Caco-2 (cell line): ENCODE measurements at regions not wholly inside any gene's neighbourhood (a gene's known extent, or its start where the extent isn't known, plus 50 kb on each side); places are given as distances from the start of the nearest gene placed in this dataset.

ENCODE experiments used
- BruUV-seq: library from RNA; stranded (reverse); fragments of 400-500 nt; replicated peaks from 2 replicates; lab custom pipeline; 2021; lab: Mats Ljungman, UMichigan
- CTCF ChIA-PET: fragments of 300-600 bp; sonication (Branson Sonifier 250); formaldehyde crosslinking; loops from one replicate; lab custom pipeline; 2022; ENCODE audit warnings: antibody characterized with exemption; lab: Charles Lee
- POLR2A ChIA-PET: fragments of 300-600 bp; sonication (Branson Sonifier 250); formaldehyde crosslinking; loops from one replicate; lab custom pipeline; 2022; ENCODE audit warnings: antibody characterized with exemption; lab: Charles Lee
- DNase-seq, 2 experiments: peaks; one replicate each; pipeline versions ENCODE4 v3.0.0 to v3.0.0-alpha.2; 2020 to 2022
- H3K27me3 ChIP-seq: replicated peaks from 2 replicates; pipeline ENCODE4 v1.6.0; 2011; ENCODE audit warnings: low read length; ENCODE audit not compliant: control insufficient read depth, insufficient read depth
- H3K36me3 ChIP-seq: 2 replicates; pipeline ENCODE4 v1.5.1; 2011; ENCODE audit warnings: low read length; ENCODE audit not compliant: control insufficient read depth, insufficient read depth
- H3K4me1 ChIP-seq: fragments of 250-450 bp; sonication (Bioruptor Pico); 2 replicates; pipeline ENCODE4 v1.5.1; 2020; ENCODE audit warnings: mild to moderate bottlenecking
- H3K4me3 ChIP-seq: 2 replicates; pipeline ENCODE4 v1.5.1; 2011; ENCODE audit warnings: low read depth, mild to moderate bottlenecking, control low read depth, low read length
- H3K9me3 ChIP-seq: fragments of 250-450 bp; sonication (Bioruptor Pico); 2 replicates; pipeline ENCODE4 v1.5.1; 2020; ENCODE audit warnings: mild to moderate bottlenecking, moderate library complexity
- H3K27ac Mint-ChIP-seq: one replicate; pipeline ENCODE4 v1.8.0; 2022; ENCODE audit warnings: mixed read lengths; ENCODE audit not compliant: unreplicated experiment
- H3K27me3 Mint-ChIP-seq: one replicate; pipeline ENCODE4 v1.8.0; 2022; ENCODE audit warnings: mixed read lengths; ENCODE audit not compliant: insufficient read depth, unreplicated experiment
- H3K36me3 Mint-ChIP-seq: one replicate; pipeline ENCODE4 v1.8.0; 2022; ENCODE audit warnings: mild to moderate bottlenecking, mixed read lengths; ENCODE audit not compliant: insufficient read depth, unreplicated experiment
- H3K4me1 Mint-ChIP-seq: one replicate; pipeline ENCODE4 v1.8.0; 2022; ENCODE audit warnings: low read depth, mixed read lengths; ENCODE audit not compliant: unreplicated experiment
- H3K4me3 Mint-ChIP-seq: one replicate; pipeline ENCODE4 v1.8.0; 2022; ENCODE audit warnings: mild to moderate bottlenecking, moderate library complexity, mixed read lengths; ENCODE audit not compliant: unreplicated experiment
- H3K9me3 Mint-ChIP-seq: one replicate; pipeline ENCODE4 v1.8.0; 2022; ENCODE audit warnings: mixed read lengths; ENCODE audit not compliant: unreplicated experiment
- CTCF ChIP-seq, 2 experiments: fragments of 200-600 bp in 1 of 2; IDR thresholded peaks; 1 replicate in 1 of 2; 2 replicates in 1 of 2; pipeline versions ENCODE4 v1.5.1 to v1.8.0; 2011 to 2022; ENCODE audit warnings: antibody characterized with exemption in 1 of 2, control low read depth in 1 of 2, inconsistent platforms in 1 of 2, low read depth in 1 of 2, low read length in 1 of 2, mild to moderate bottlenecking in 1 of 2, moderate library complexity in 1 of 2; ENCODE audit not compliant: insufficient read depth in 1 of 2, severe bottlenecking in 1 of 2, unreplicated experiment in 1 of 2
- intact Hi-C: fragments of 100-400 bp; cut with micrococcal nuclease; formaldehyde crosslinking; loops from one replicate; pipeline ENCODE4 v1.10.0; 2022; ENCODE audit not compliant: unreplicated experiment

GRCh38 chr6:109236115-109237076 lies 141.1 kb downstream of the CEP57L1 start:
- peak in 1 of 2 experiments; percentile 24 for TF ChIP-seq CTCF (IDR thresholded peaks at IDR 0.05; ENCODE audit: insufficient read depth in 1 of 2, low read depth in 1 of 2, low read length in 1 of 2, severe bottlenecking in 1 of 2, unreplicated experiment in 1 of 2)
- H3K36me3 ChIP-seq: no peaks in the 10 kb centered on the region
- H3K27me3 ChIP-seq: no peaks in the 10 kb centered on the region
- no peaks in the 10 kb centered on the region for H3K4me1 Mint-ChIP-seq
- ChIA-PET POLR2A (no interaction called here), CTCF (interaction anchor here (0.8 kb wide), 1 partner anchor 49 kb away, joined by 3 read pairs; no protein-coding TSS in a partner anchor)
- no peak overlapping the region for H3K27ac Mint-ChIP-seq
- no peak overlapping the region for H3K4me3 ChIP-seq
- BruUV-seq: no TSS peak
- no peaks in the 10 kb centered on the region for H3K9me3 Mint-ChIP-seq
- peak; percentile 27 to 43 for DNase-seq
- H3K36me3 Mint-ChIP-seq: no peaks in the 10 kb centered on the region
- no peaks in the 10 kb centered on the region for H3K9me3 ChIP-seq
- H3K4me1 ChIP-seq: no peaks in the 10 kb centered on the region
- no peak overlapping the region for H3K4me3 Mint-ChIP-seq
- no peaks in the 10 kb centered on the region for H3K27me3 Mint-ChIP-seq
- intact Hi-C loops: no loop called here

- Mint-ChIP-seq H3K9me3 (no peaks in the 10 kb centered on the region), H3K4me1 (no peaks in the 10 kb centered on the region), H3K36me3 (no peaks in the 10 kb centered on the region), H3K27ac (no peak overlapping the region), H3K4me3 (no peak overlapping the region), H3K27me3 (no peaks in the 10 kb centered on the region)
- CTCF ChIA-PET: no interaction called here
- no TSS peak for BruUV-seq
- Histone ChIP-seq H3K9me3 (no peaks in the 10 kb centered on the region), H3K4me1 (no peaks in the 10 kb centered on the region), H3K36me3 (no peaks in the 10 kb centered on the region), H3K27me3 (no peaks in the 10 kb centered on the region), H3K4me3 (no peak overlapping the region)
- no peak for TF ChIP-seq CTCF (IDR thresholded peaks at IDR 0.05; ENCODE audit: insufficient read depth in 1 of 2, low read depth in 1 of 2, low read length in 1 of 2, severe bottlenecking in 1 of 2, unreplicated experiment in 1 of 2)
- POLR2A ChIA-PET: no interaction called here
- intact Hi-C loops: no loop called here
- DNase-seq: no peak
Measured at GRCh38 chr6:109235481-109236038, 140.3 kb downstream of the CEP57L1 start.

- ChIA-PET CTCF (no interaction called here), POLR2A (no interaction called here)
- BruUV-seq: no TSS peak
- H3K9me3 Mint-ChIP-seq: no peaks in the 10 kb centered on the region
- H3K4me1 Mint-ChIP-seq: no peaks in the 10 kb centered on the region
- Histone ChIP-seq H3K4me1 (peaks cover 7% of the 10 kb centered on the region; the same call in 1 of the 2 replicates), H3K36me3 (no peaks in the 10 kb centered on the region), H3K4me3 (no peak overlapping the region), H3K27me3 (no peaks in the 10 kb centered on the region), H3K9me3 (no peaks in the 10 kb centered on the region)
- no peak for TF ChIP-seq CTCF (IDR thresholded peaks at IDR 0.05; ENCODE audit: insufficient read depth in 1 of 2, low read depth in 1 of 2, low read length in 1 of 2, severe bottlenecking in 1 of 2, unreplicated experiment in 1 of 2)
- H3K27me3 Mint-ChIP-seq: no peaks in the 10 kb centered on the region
- intact Hi-C loops: no loop called here
- H3K4me3 Mint-ChIP-seq: no peak overlapping the region
- no peak overlapping the region for H3K27ac Mint-ChIP-seq
- no peaks in the 10 kb centered on the region for H3K36me3 Mint-ChIP-seq
- no peak for DNase-seq
Measured at GRCh38 chr6:109230453-109230852, 135.1 kb downstream of the CEP57L1 start.
